ENCODE measurements at regions not wholly inside any gene's neighbourhood (a gene's known extent, or its start where the extent isn't known, plus 50 kb on each side); places are given as distances from the start of the nearest gene placed in this dataset.
A peak's percentile ranks its signal among the peaks of the same experiment; 100 is the strongest.

GRCh38 chr16:6335072-6335471 is 997.6 kb upstream of the RBFOX1 start:
- TF ChIP-seq CTCF (IDR thresholded peaks at IDR 0.05; ENCODE audit: low read depth, low read length), result peak; percentile 37; the same call in 1 of the 2 replicates
- H3K4me3 ChIP-seq (ENCODE audit: low read depth, low read length), result no peak overlapping the region

- no peak overlapping the region for H3K4me3 ChIP-seq (ENCODE audit: low read depth, low read length)
- no peak for TF ChIP-seq CTCF (IDR thresholded peaks at IDR 0.05; ENCODE audit: low read depth, low read length)
These were observed 1000.9 kb upstream of the RBFOX1 start for GRCh38 chr16:6331770-6332169.

GRCh38 chr16:6317934-6318333 is 1014.7 kb upstream of the RBFOX1 start:
- TF ChIP-seq CTCF (IDR thresholded peaks at IDR 0.05; ENCODE audit: low read depth, low read length), result no peak
- H3K4me3 ChIP-seq (ENCODE audit: low read depth, low read length), result no peak overlapping the region

- no peak for TF ChIP-seq CTCF (IDR thresholded peaks at IDR 0.05; ENCODE audit: low read depth, low read length)
- no peak overlapping the region for H3K4me3 ChIP-seq (ENCODE audit: low read depth, low read length)
These were observed 1023.4 kb upstream of the RBFOX1 start for GRCh38 chr16:6309271-6309670.

- H3K4me3 ChIP-seq (ENCODE audit: low read depth, low read length), result no peak overlapping the region
- no peak for TF ChIP-seq CTCF (IDR thresholded peaks at IDR 0.05; ENCODE audit: low read depth, low read length)
These were observed 1024.5 kb upstream of the RBFOX1 start for GRCh38 chr16:6308176-6308575.

GRCh38 chr16:6300523-6300922 is 1032.1 kb upstream of the RBFOX1 start:
- H3K4me3 ChIP-seq (ENCODE audit: low read depth, low read length), result no peak overlapping the region

More at GRCh38 chr16:6300523-6300922, 1032.1 kb upstream of the RBFOX1 start:
- TF ChIP-seq CTCF (IDR thresholded peaks at IDR 0.05; ENCODE audit: low read depth, low read length), result no peak

Measured in WI38 (cell line).